ENCODE measurements at regions not wholly inside any gene's neighbourhood (a gene's known extent, or its start where the extent isn't known, plus 50 kb on each side); places are given as distances from the start of the nearest gene placed in this dataset.

GRCh38 chr11:81897639-81898038, 836.0 kb downstream of the FAM181B start:
- Histone ChIP-seq H3K27me3 (no peaks in the 10 kb centered on the region), H3K36me3 (no peaks in the 10 kb centered on the region), H4K20me1 (no peaks in the 10 kb centered on the region), H3K4me2 (no peak overlapping the region), H3K9me3 (replicated peaks in 1 of 11) (peaks cover 0 to 8% (median 0%) of the 10 kb centered on the region in 11 experiments; a peak in 2 of 22 replicates), H3K4me1 (no peaks in the 10 kb centered on the region), H3K27ac (no peak overlapping the region), H3K4me3 (no peak overlapping the region), H3K9ac (no peak overlapping the region)
- no peak for TF ChIP-seq Cebpa-rat (IDR thresholded peaks at IDR 0.05)

DNA sequence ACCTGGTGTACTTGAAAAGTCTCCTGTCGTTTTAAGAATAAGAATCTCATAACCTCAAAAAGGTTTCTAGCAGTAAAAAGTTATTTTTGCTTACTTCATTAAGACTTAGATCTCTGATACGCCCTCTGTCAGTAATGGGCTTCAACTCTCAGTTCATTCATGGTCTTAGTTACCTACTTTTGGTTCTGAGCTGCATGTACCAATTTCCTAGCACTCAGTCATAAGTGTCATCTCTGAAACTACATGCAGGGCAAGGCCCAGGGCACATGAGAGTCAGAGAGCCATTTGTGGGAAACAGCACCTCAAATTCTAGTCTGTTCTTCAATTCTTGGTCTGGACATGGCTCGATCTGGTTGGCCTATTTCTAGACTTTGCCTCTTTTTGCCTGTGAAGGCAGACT, 838.4 kb downstream of the FAM181B start:
- TF ChIP-seq Cebpa-rat (IDR thresholded peaks at IDR 0.05), result no peak
- Histone ChIP-seq H3K9ac (no peak overlapping the region), H3K4me3 (no peak overlapping the region), H3K27me3 (no peaks in the 10 kb centered on the region), H3K4me1 (no peaks in the 10 kb centered on the region), H3K27ac (no peak overlapping the region), H3K4me2 (no peak overlapping the region), H4K20me1 (no peaks in the 10 kb centered on the region), H3K9me3 (replicated peaks in 1 of 11) (no peaks in the 10 kb centered on the region), H3K36me3 (no peaks in the 10 kb centered on the region)

- Histone ChIP-seq H3K4me3 (no peak overlapping the region), H3K9me3 (replicated peaks in 1 of 11) (peaks cover 0 to 17% (median 12%) of the 10 kb centered on the region in 11 experiments; a peak in 20 of 22 replicates), H3K4me2 (no peak overlapping the region), H3K27ac (no peak overlapping the region), H3K27me3 (no peaks in the 10 kb centered on the region), H4K20me1 (no peaks in the 10 kb centered on the region), H3K36me3 (no peaks in the 10 kb centered on the region), H3K9ac (no peak overlapping the region), H3K4me1 (peaks cover 0 to 5% (median 0%) of the 10 kb centered on the region in 10 experiments; a peak in 2 of 20 replicates)
- TF ChIP-seq Cebpa-rat (IDR thresholded peaks at IDR 0.05), result no peak
Observed at GRCh38 chr11:81892770-81893635, 840.7 kb downstream of the FAM181B start.

GRCh38 chr11:81888391-81888790, 845.3 kb downstream of the FAM181B start:
- Histone ChIP-seq H3K27ac (peak overlapping the region in 1 of 11 experiments; percentile 13; a peak in 1 of 22 replicates), H3K4me2 (peak overlapping the region in 4 of 11 experiments; percentile 2 to 27 (median 15); a peak in 1 of 22 replicates)

DNA sequence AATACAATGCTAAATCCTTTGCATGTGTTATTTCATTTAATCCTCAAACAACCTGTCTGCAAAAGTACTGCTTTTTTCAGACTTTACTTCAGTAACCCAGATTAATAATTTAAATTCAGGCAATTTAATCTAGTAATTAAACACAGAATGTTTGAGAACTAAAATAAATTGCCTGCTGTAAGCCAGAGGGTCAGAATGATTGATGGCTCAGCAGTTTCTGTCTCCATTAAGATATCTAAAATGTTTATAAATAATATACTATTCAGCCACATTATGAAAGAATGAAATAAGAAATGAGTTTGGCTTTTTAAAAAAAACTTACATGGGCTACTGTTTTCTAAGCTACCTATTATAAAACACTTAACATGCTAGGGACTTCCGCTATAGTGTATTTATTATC, 846.0 kb downstream of the FAM181B start:
- H3K4me3 ChIP-seq, result no peak overlapping the region
- no peaks in the 10 kb centered on the region for H3K36me3 ChIP-seq
- no peak overlapping the region for H3K27ac ChIP-seq
- H4K20me1 ChIP-seq, result no peaks in the 10 kb centered on the region
- H3K9me3 ChIP-seq (replicated peaks in 1 of 11), result peaks cover 0 to 37% (median 15%) of the 10 kb centered on the region in 11 experiments; a peak in 20 of 22 replicates
- H3K4me2 ChIP-seq, result no peak overlapping the region
- H3K9ac ChIP-seq, result no peak overlapping the region
- 0 out of 22 replicates have a peak, but pooled peaks cover 0 to 7% (median 0%) of the 10 kb centered on the region in 11 experiments for H3K27me3 ChIP-seq
- TF ChIP-seq Cebpa-rat (IDR thresholded peaks at IDR 0.05), result no peak
- peaks cover 0 to 5% (median 0%) of the 10 kb centered on the region in 10 experiments; a peak in 2 of 20 replicates for H3K4me1 ChIP-seq

More at GRCh38 chr11:81888391-81888790, 845.3 kb downstream of the FAM181B start:
- Histone ChIP-seq H3K9me3 (replicated peaks in 1 of 11) (peaks cover 0 to 37% (median 15%) of the 10 kb centered on the region in 11 experiments; a peak in 20 of 22 replicates), H3K27me3 (0 out of 22 replicates have a peak, but pooled peaks cover 0 to 7% (median 0%) of the 10 kb centered on the region in 11 experiments), H4K20me1 (no peaks in the 10 kb centered on the region), H3K4me1 (peaks cover 0 to 5% (median 0%) of the 10 kb centered on the region in 10 experiments; a peak in 2 of 20 replicates), H3K36me3 (no peaks in the 10 kb centered on the region), H3K4me3 (no peak overlapping the region; a peak in 1 of 20 replicates), H3K9ac (no peak overlapping the region)
- 0 out of 22 replicates have a peak, but pooled peaks of 1 of the 11 experiments have one; percentile 33 for TF ChIP-seq Cebpa-rat (IDR thresholded peaks at IDR 0.05)

GRCh38 chr11:81886406-81887075, 847.1 kb downstream of the FAM181B start:
- H3K27me3 ChIP-seq, result peaks cover 0 to 10% (median 0%) of the 10 kb centered on the region in 11 experiments; a peak in 1 of 22 replicates
- peaks cover 0 to 5% (median 0%) of the 10 kb centered on the region in 10 experiments; a peak in 2 of 20 replicates for H3K4me1 ChIP-seq
- no peaks in the 10 kb centered on the region for H4K20me1 ChIP-seq
- no peak overlapping the region for H3K4me3 ChIP-seq
- no peak overlapping the region for H3K27ac ChIP-seq
- H3K4me2 ChIP-seq, result no peak overlapping the region
- no peak for TF ChIP-seq Cebpa-rat (IDR thresholded peaks at IDR 0.05)
- no peaks in the 10 kb centered on the region for H3K36me3 ChIP-seq
- no peak overlapping the region for H3K9ac ChIP-seq
- H3K9me3 ChIP-seq (replicated peaks in 1 of 11), result peaks cover 0 to 37% (median 15%) of the 10 kb centered on the region in 11 experiments; a peak in 20 of 22 replicates

- no peaks in the 10 kb centered on the region for H3K9me3 ChIP-seq (replicated peaks in 1 of 11)
- TF ChIP-seq Cebpa-rat (IDR thresholded peaks at IDR 0.05), result no peak
- peak overlapping the region in 3 of 11 experiments; percentile 5 to 7 (median 6); a peak in 1 of 22 replicates for H3K4me2 ChIP-seq
- no peaks in the 10 kb centered on the region for H4K20me1 ChIP-seq
- H3K4me3 ChIP-seq, result no peak overlapping the region
- no peak overlapping the region for H3K27ac ChIP-seq
- H3K9ac ChIP-seq, result no peak overlapping the region
- H3K36me3 ChIP-seq, result no peaks in the 10 kb centered on the region
- peaks cover 11 to 16% (median 14%) of the 10 kb centered on the region in 10 experiments for H3K4me1 ChIP-seq
- peaks cover 0 to 89% (median 0%) of the 10 kb centered on the region in 11 experiments; a peak in 8 of 22 replicates for H3K27me3 ChIP-seq
Observed at GRCh38 chr11:81874635-81875034, 859.0 kb downstream of the FAM181B start.

DNA sequence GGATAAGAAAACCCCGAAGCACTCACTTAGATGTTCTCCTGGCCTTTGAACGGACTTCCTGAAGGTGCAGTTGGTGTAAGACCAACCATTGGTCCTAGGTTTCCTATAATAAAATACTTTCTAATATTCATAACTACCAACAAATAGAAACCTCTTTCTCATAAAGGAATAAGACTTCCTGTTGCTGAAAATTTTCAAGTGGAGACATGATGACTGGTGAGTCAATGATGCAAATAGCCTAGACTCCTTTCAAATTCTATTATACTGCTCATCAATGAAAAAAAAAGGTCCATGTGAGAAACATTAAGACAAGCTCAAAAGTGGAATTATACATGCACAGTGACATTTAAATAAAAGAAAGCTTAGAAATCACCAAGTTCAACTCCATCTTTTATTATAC, 862.8 kb downstream of the FAM181B start:
- H3K9me3 ChIP-seq (replicated peaks in 1 of 11), result peaks cover 0 to 14% (median 3%) of the 10 kb centered on the region in 11 experiments; a peak in 9 of 22 replicates
- H3K27me3 ChIP-seq, result peaks cover 0 to 92% (median 0%) of the 10 kb centered on the region in 11 experiments; a peak in 9 of 22 replicates
- peak overlapping the region in 10 of 11 experiments; percentile 75 to 92 (median 81); a peak in 20 of 22 replicates for H3K4me2 ChIP-seq
- no peak overlapping the region for H3K4me3 ChIP-seq
- H3K27ac ChIP-seq, result no peak overlapping the region
- H3K36me3 ChIP-seq, result no peaks in the 10 kb centered on the region
- no peak for TF ChIP-seq Cebpa-rat (IDR thresholded peaks at IDR 0.05)
- H3K9ac ChIP-seq, result no peak overlapping the region
- H4K20me1 ChIP-seq, result peaks cover 0 to 6% (median 3%) of the 10 kb centered on the region in 11 experiments; a peak in 7 of 22 replicates
- H3K4me1 ChIP-seq, result peaks cover 26 to 31% (median 28%) of the 10 kb centered on the region in 10 experiments

All from BLaER1 treated with 17β-estradiol and CSF1 and Interleukin-3, amounts not matched to agents 10 nM and 100 nM (cell line).